ENCODE measurements at regions not wholly inside any gene's neighbourhood (a gene's known extent, or its start where the extent isn't known, plus 50 kb on each side); places are given as distances from the start of the nearest gene placed in this dataset.
"Not testable (repeated sequence)": the region's sequence is repeated elsewhere in the genome, so short reads cannot be mapped to it uniquely, and the experiment has no call there.

GRCh38 chr1:146552414-146552813 is 323.6 kb upstream of the NOTCH2NLA start:
- intact Hi-C loops (cut with micrococcal nuclease): not testable (repeated sequence)
- no CpG with 5 or more reads among the region's 3 CpGs for WGBS (ENCODE audit: insufficient coverage)

GRCh38 chr1:146548684-146549083 is 319.9 kb upstream of the NOTCH2NLA start:
- H3K36me3 ChIP-seq (replicated peaks in 1 of 2; ENCODE audit: control insufficient read depth in 1 of 2, insufficient read depth in 2 of 2, low read length in 2 of 2); H3K9ac ChIP-seq (ENCODE audit: insufficient read depth, low read length, poor library complexity, severe bottlenecking); H3K36me3 Mint-ChIP-seq; intact Hi-C loops (cut with micrococcal nuclease); H3K27me3 ChIP-seq (ENCODE audit: control insufficient read depth in 2 of 2, insufficient read depth in 2 of 2, low read length in 2 of 2); DNase-seq; H3K4me1 Mint-ChIP-seq; H3K9me3 ChIP-seq (replicated peaks in 1 of 2; ENCODE audit: control insufficient read depth in 1 of 2, insufficient read depth in 1 of 2, low read length in 2 of 2); H3K27ac ChIP-seq (ENCODE audit: low read depth in 1 of 2, low read length in 2 of 2); H3K79me2 ChIP-seq (ENCODE audit: insufficient read depth, low read length); H3K4me1 ChIP-seq (ENCODE audit: control insufficient read depth in 1 of 2, insufficient read depth in 2 of 2, low read length in 2 of 2); H3K9me3 Mint-ChIP-seq; H2AFZ ChIP-seq (ENCODE audit: insufficient read depth, low read depth, low read length, poor library complexity, severe bottlenecking); H3K4me2 ChIP-seq (replicated peaks; ENCODE audit: extremely low read depth, low read length, poor library complexity, severe bottlenecking); H4K20me1 ChIP-seq (ENCODE audit: insufficient read depth, low read length); H3K4me3 ChIP-seq (replicated peaks in 1 of 3; ENCODE audit: low read depth in 2 of 3, low read length in 3 of 3); H3K4me3 Mint-ChIP-seq; H3K27me3 Mint-ChIP-seq (ENCODE audit: low read depth in 3 of 3); H3K27ac Mint-ChIP-seq: not testable (repeated sequence)
- no CpG with 5 or more reads among the region's 9 CpGs for WGBS (ENCODE audit: insufficient coverage)

More at GRCh38 chr1:146552414-146552813, 323.6 kb upstream of the NOTCH2NLA start:
- H3K27ac Mint-ChIP-seq; H3K9me3 Mint-ChIP-seq; DNase-seq; H2AFZ ChIP-seq (ENCODE audit: insufficient read depth, low read depth, low read length, poor library complexity, severe bottlenecking); H3K4me3 ChIP-seq (replicated peaks in 1 of 3; ENCODE audit: low read depth in 2 of 3, low read length in 3 of 3); H3K36me3 Mint-ChIP-seq; H3K4me1 Mint-ChIP-seq; H3K27me3 ChIP-seq (ENCODE audit: control insufficient read depth in 2 of 2, insufficient read depth in 2 of 2, low read length in 2 of 2); H4K20me1 ChIP-seq (ENCODE audit: insufficient read depth, low read length); H3K9ac ChIP-seq (ENCODE audit: insufficient read depth, low read length, poor library complexity, severe bottlenecking); H3K36me3 ChIP-seq (replicated peaks in 1 of 2; ENCODE audit: control insufficient read depth in 1 of 2, insufficient read depth in 2 of 2, low read length in 2 of 2); H3K4me1 ChIP-seq (ENCODE audit: control insufficient read depth in 1 of 2, insufficient read depth in 2 of 2, low read length in 2 of 2); H3K27ac ChIP-seq (ENCODE audit: low read depth in 1 of 2, low read length in 2 of 2); H3K9me3 ChIP-seq (replicated peaks in 1 of 2; ENCODE audit: control insufficient read depth in 1 of 2, insufficient read depth in 1 of 2, low read length in 2 of 2); H3K4me2 ChIP-seq (replicated peaks; ENCODE audit: extremely low read depth, low read length, poor library complexity, severe bottlenecking); H3K79me2 ChIP-seq (ENCODE audit: insufficient read depth, low read length); H3K4me3 Mint-ChIP-seq; H3K27me3 Mint-ChIP-seq (ENCODE audit: low read depth in 3 of 3): not testable (repeated sequence)

GRCh38 chr1:146546189-146546588 is 317.4 kb upstream of the NOTCH2NLA start:
- H3K4me2 ChIP-seq (replicated peaks; ENCODE audit: extremely low read depth, low read length, poor library complexity, severe bottlenecking); H3K36me3 Mint-ChIP-seq; H4K20me1 ChIP-seq (ENCODE audit: insufficient read depth, low read length); H3K36me3 ChIP-seq (replicated peaks in 1 of 2; ENCODE audit: control insufficient read depth in 1 of 2, insufficient read depth in 2 of 2, low read length in 2 of 2); H3K27ac Mint-ChIP-seq; H3K27me3 ChIP-seq (ENCODE audit: control insufficient read depth in 2 of 2, insufficient read depth in 2 of 2, low read length in 2 of 2); H3K4me1 ChIP-seq (ENCODE audit: control insufficient read depth in 1 of 2, insufficient read depth in 2 of 2, low read length in 2 of 2); H3K9me3 Mint-ChIP-seq; intact Hi-C loops (cut with micrococcal nuclease); H3K27me3 Mint-ChIP-seq (ENCODE audit: low read depth in 3 of 3); H3K4me3 Mint-ChIP-seq; DNase-seq; H3K79me2 ChIP-seq (ENCODE audit: insufficient read depth, low read length); H3K9me3 ChIP-seq (replicated peaks in 1 of 2; ENCODE audit: control insufficient read depth in 1 of 2, insufficient read depth in 1 of 2, low read length in 2 of 2); H3K27ac ChIP-seq (ENCODE audit: low read depth in 1 of 2, low read length in 2 of 2); H2AFZ ChIP-seq (ENCODE audit: insufficient read depth, low read depth, low read length, poor library complexity, severe bottlenecking); H3K9ac ChIP-seq (ENCODE audit: insufficient read depth, low read length, poor library complexity, severe bottlenecking); H3K4me1 Mint-ChIP-seq; H3K4me3 ChIP-seq (replicated peaks in 1 of 3; ENCODE audit: low read depth in 2 of 3, low read length in 3 of 3): not testable (repeated sequence)
- WGBS (ENCODE audit: insufficient coverage): no CpG with 5 or more reads among the region's 1 CpG

GRCh38 chr1:146537775-146538373 is 309.1 kb upstream of the NOTCH2NLA start:
- H3K9me3 ChIP-seq (replicated peaks in 1 of 2; ENCODE audit: control insufficient read depth in 1 of 2, insufficient read depth in 1 of 2, low read length in 2 of 2); H3K27me3 Mint-ChIP-seq (ENCODE audit: low read depth in 3 of 3); H3K4me3 ChIP-seq (replicated peaks in 1 of 3; ENCODE audit: low read depth in 2 of 3, low read length in 3 of 3); DNase-seq; intact Hi-C loops (cut with micrococcal nuclease); H3K36me3 Mint-ChIP-seq; H4K20me1 ChIP-seq (ENCODE audit: insufficient read depth, low read length); H3K4me1 Mint-ChIP-seq; H3K4me1 ChIP-seq (ENCODE audit: control insufficient read depth in 1 of 2, insufficient read depth in 2 of 2, low read length in 2 of 2); H3K79me2 ChIP-seq (ENCODE audit: insufficient read depth, low read length); H3K9me3 Mint-ChIP-seq; H3K9ac ChIP-seq (ENCODE audit: insufficient read depth, low read length, poor library complexity, severe bottlenecking); H3K4me2 ChIP-seq (replicated peaks; ENCODE audit: extremely low read depth, low read length, poor library complexity, severe bottlenecking); H3K27ac Mint-ChIP-seq; H2AFZ ChIP-seq (ENCODE audit: insufficient read depth, low read depth, low read length, poor library complexity, severe bottlenecking); H3K27me3 ChIP-seq (ENCODE audit: control insufficient read depth in 2 of 2, insufficient read depth in 2 of 2, low read length in 2 of 2); H3K4me3 Mint-ChIP-seq; H3K36me3 ChIP-seq (replicated peaks in 1 of 2; ENCODE audit: control insufficient read depth in 1 of 2, insufficient read depth in 2 of 2, low read length in 2 of 2); H3K27ac ChIP-seq (ENCODE audit: low read depth in 1 of 2, low read length in 2 of 2): not testable (repeated sequence)
- WGBS (ENCODE audit: insufficient coverage): no CpG with 5 or more reads among the region's 2 CpGs
